GM19025 (cell line): ENCODE measurements at regions not wholly inside any gene's neighbourhood (a gene's known extent, or its start where the extent isn't known, plus 50 kb on each side); places are given as distances from the start of the nearest gene placed in this dataset.

ENCODE experiments used
- ATAC-seq: cut with Tn5 transposase; IDR thresholded peaks from one replicate; pipeline ENCODE4 v1.9.1; 2021; ENCODE audit warnings: mild to moderate bottlenecking, low read depth, moderate library complexity; ENCODE audit not compliant: unreplicated experiment

DNA sequence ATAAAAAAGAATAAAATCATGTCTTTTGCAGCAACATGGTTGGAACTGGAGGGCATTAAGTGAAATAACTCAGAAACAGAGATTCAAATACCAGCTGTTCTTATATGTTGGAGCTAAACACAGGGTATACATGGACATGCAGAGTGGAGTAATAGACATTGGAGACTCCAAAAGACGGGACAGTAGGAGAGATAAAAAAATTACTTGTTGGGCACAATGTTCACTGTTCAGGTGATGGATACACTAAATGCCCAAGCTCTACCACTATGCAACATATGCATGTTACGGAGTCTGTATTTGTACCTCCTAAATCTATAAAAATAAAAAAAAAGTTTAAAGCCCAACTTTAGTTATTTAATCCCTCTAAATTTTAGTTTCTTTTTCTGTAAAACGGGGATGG lies 184.6 kb upstream of the TPK1 start:
- ATAC-seq = no peak

DNA sequence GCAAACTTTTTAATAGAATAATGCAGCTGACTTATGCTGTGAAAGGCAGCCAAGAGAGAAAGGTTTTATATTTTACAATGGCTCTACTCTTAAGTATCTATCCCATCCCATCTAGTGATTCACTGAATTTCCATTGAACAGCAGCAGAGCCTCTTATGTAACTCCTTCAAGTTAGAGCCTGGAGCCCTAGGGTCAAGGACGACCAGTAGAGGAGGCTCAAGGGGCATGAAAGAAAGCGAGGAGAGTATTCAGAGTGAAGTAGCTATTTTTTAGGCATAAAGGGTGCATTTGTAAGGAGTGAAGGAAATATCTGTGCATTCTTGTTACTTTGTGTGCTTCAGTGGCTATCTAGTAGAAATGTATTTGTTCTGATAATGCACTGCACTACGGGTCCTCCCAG lies 180.2 kb upstream of the TPK1 start:
- no peak for ATAC-seq

DNA sequence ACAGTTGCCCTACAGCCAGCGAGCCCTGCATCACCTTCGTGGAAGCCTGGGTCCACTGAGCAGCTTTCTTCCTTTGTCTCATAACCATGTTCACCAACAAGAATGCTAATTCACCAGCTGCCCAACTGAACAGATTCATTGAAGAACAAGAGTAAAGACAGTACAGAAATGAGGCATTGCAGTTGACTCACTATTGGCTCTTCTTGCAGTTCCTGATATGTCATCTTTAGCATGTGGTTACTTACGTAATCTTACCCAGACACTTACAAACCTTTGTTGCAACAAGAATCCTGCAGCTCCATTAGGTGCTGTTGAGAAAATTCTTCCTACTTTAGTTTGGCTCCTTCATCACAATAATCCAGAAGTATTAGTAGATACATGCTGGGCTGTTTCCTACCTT lies 174.0 kb upstream of the TPK1 start:
- no peak for ATAC-seq

DNA sequence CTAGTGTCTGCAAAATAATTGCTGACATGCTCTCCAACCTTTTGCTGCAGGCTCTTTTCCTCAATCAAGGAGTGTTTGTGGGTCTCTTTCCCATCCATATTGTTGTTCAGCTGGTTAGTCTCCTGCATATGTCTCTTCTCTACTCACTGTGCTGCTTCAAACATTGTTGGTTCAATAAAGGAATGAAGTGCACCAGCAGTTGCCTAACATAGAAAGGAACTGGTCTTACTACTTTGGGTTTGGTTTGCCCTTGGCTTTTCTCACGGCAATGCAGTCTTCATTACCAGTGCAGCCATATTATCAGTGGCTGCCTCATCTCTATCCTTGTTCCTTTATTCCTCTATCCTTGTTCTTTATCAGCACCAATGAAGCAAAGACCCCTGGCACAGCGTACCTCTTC lies 169.7 kb upstream of the TPK1 start:
- no peak for ATAC-seq

DNA sequence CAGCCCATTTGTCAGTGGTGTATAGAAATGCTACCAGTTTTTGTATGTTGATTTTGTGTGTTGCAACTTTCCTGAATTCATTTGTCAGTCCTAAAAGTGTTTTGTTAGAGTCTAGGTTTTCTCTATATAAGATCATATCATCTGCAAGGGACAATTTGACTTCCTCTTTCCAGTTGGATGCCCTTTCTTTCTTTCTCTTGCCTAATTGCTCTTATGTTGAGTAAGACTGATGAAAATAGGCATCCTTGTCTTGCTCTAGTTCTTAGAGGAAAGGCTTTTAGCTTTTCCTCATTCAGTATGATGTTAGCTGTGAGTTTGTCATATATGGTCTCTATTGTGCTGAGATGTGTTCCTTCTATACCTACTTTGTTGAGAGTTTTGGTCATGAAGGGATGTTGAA lies 161.7 kb upstream of the TPK1 start:
- no peak for ATAC-seq

DNA sequence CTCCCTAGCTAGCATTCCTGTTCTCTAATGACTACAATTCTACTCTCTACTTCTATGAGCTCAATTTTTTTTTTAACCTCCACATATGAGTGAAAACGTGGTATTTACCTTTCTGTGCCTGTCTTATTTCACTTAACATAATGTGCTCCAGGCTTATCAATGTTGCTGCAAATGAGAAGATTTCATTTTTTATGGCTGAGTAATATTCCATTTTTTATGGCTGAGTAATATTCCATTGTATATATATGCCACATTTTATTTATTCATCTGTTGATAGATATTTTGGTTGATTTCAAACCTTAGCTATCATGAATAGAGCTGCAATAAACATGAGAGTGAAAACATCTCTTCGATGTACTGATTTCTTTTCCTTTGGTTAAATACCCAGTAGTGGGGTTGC lies 159.6 kb upstream of the TPK1 start:
- ATAC-seq = no peak

DNA sequence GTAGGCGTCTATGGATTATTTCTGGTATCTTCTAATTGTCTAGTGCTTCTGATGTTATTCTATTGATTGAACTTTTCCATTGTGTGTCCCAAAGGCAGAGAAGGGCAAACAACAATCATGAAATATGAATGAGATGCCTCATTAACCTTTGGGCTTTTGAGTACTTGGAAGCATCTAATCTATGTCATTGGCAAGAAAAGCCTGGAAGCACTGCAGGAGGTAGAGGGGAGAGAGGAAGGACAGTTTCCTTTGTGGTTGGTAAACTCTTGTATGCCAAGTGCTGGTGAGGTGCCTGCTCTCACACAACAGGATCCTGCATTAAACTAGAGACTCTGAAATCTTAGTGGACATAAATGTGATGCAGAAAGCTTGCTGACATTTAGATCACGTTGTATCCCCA lies 155.2 kb upstream of the TPK1 start:
- ATAC-seq = no peak

DNA sequence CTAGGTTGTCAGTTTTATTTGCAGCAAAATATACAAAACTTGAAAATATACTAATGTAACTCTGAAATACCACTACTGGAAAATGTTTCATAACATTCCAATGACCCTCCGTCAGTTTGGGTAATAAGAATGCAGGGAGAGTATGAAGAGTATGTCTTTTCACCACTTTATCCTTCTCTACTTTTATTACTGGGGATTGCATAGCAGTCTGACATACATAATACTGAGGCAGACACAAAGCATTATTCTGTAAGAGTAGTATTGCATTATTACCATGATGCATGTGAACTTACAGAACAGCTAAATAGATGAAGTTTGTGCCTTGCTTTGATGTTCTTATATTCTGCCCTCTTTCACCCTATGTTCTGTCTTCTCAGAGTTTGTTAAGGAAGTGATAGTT lies 151.8 kb upstream of the TPK1 start:
- no peak for ATAC-seq

DNA sequence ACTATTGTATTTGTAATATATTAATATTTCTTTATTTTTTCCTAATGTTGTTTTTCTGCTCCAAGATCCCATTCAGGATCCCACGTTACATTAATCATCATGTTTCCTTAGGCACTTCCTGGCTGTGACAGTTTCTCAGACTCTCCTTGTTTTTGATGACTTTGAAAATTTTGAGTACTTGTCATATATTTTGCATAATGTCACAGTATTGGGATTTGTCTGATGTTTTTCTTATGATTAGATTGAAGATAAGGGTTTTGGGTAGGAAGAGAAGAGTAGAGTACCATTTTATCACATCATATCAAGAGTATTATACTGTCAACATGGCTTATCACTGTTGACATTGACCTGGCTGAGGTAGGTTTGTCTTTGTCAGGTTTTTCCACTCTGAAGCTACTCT lies 146.3 kb upstream of the TPK1 start:
- ATAC-seq = no peak

DNA sequence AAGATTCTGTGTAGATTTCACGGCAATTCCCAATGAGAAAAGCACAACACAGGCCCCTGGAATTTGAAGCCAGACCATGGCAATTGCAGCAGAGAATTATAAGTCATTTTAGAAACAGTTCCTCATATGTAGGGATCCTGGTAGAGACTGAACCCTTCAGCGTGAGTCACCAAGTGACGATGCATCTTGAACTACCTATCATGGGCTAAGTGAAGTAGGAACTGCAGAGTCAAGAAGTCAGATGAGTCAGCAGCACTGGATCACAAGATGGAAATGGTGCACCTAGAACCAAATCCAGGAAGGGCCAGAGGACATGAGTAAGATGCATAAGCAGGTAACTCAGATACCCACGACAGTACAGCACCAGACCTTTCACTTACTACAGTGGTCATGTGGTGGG lies 140.0 kb upstream of the TPK1 start:
- no peak for ATAC-seq

DNA sequence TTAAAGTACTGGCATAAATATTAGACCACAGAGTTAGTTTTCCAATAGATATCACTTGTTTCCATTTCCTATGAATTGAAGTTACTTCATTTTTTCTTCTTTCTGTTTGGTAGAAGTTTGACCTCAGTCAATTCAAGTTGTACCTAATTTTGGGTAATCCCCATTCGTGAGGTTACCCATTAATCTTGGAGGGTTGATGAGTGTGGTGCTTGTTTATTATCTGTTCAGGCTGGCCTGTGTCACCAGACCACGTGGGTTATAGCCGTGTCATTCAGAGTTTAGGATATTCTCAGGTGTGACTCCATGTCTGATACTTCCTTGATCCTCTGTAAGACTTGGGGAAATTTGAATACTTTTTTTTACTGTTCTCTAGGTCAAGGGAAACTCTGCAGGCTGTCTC lies 133.9 kb upstream of the TPK1 start:
- ATAC-seq = no peak

DNA sequence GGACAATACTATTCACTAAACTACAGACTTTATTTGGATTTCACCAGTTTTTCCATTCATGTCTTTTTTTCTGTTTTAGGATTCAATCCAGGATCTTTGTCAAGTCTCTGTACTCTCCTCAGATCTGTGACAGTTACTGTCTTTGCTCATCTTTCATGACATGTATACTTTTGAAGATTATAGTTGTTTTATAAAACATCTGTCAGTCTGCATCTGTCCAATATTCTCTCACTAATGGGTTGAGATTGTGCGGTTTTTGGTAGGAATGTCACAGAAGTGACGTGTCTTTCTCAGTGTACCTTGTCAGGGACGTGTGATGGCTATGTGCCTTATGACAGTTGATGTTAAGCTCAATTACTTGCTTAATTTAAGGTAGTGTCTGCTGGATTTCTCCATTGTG lies 124.9 kb upstream of the TPK1 start:
- no peak for ATAC-seq

DNA sequence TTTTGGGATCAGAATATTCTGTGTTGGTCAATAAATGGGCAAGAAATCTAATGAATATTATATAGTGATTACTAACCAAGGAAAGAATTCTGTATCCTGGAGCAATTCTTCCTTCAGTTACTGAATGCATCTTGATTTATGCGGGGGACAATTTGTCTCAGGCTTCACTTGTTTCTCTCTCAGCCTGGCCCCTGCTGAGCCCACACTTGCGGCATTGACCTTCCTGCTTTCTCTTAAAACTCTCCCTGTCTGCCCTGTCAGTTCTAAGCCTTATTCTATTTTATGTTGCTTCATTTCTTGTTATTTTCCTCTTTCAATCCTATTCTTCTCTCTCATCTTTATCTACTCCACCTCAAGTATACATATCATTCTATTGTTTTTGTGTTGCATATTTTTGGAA lies 122.1 kb upstream of the TPK1 start:
- ATAC-seq = no peak

DNA sequence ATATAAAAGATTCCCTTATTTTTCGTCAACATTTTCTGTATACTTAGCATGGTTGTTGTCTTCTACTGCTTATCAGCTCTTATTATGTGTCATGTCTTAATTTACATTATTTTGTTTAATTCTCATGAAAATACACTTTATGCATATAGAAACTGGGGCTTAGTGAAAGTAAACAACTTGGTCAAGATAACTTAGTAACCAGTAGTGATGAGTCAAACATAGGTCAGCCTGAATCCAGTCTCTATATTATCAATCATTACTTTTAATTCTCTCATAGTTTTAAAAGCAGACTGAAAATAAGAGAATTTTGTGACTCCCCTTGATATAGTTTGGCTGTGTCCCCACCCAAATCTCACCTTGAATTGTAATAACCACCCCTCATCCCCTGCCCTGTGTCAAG lies 119.6 kb upstream of the TPK1 start:
- ATAC-seq = no peak

DNA sequence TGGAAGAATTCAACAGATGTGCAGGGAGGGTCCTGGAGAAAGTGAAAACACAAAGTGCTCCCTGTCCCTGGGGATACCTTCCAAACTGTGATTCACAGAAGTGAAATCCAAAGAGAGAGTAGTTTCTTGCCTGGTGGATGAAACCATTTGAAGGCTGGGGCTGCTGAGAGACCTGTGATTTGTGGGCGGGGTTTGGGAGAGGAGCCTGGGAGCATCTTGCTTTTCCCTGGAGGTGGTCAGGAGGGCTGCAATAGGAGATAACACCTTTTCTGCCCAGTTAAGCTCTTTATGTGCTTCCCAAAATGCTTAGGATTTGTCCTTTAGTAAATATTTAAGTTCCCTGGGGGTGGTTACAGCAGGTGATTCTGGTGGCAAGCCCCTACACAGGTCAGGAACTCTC lies 105.3 kb upstream of the TPK1 start:
- no peak for ATAC-seq

DNA sequence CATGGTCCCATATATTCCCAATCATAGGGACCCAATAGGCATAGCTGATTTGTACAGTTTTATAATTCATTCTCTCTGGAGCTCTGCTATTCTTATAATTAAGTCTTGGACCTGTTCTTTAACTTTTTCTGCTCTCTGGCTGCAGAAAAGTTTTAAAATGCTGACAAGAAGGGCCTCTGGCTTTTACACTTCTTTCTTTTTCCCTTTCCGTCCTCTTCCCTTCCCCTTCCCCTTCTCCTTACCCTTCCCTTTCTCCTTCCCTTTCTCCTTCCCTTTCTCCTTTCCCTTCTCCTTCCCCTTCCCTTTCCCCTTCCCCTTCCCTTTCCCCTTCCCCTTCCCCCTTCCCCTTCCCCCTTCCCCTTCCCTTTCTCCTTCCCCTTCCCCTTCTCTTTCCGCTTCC lies 101.3 kb upstream of the TPK1 start:
- no peak for ATAC-seq

DNA sequence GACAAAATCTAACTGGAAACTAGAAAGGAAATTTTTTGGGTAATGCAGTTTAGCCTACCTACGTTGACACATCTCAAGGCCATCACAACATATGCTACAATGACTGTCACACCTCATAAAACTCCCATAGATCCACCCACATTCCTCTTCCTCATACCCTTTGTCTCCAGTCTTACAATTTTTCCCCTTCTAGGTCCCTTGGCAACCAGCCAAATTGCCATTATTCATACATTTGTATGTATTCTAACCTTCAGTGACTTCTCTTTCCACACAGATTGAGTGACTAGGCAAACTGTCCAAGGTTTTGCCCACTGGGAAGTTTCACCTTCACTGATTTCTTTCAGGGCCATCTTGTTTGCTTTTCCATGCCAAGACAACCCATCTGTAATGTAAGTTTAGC lies 100.5 kb upstream of the TPK1 start:
- ATAC-seq = no peak

DNA sequence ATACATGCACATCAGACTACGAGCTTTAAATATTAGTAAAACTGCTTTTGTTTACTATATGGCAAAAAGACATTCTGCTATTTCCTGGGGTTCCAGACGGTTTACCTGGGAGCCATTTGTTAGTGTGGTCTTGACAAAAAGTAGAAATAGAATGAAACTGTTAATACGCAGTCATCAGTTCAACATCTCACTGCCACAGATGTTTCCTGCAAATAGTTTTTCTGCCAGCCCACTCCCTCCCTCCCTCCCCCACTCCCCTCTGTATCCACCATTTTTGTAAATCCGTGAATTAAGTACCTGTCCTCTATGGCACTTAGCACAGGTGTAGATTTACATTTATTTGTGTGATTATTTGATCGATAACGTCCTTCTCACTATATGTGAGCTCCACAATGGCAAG lies 74.6 kb upstream of the TPK1 start:
- ATAC-seq = no peak

DNA sequence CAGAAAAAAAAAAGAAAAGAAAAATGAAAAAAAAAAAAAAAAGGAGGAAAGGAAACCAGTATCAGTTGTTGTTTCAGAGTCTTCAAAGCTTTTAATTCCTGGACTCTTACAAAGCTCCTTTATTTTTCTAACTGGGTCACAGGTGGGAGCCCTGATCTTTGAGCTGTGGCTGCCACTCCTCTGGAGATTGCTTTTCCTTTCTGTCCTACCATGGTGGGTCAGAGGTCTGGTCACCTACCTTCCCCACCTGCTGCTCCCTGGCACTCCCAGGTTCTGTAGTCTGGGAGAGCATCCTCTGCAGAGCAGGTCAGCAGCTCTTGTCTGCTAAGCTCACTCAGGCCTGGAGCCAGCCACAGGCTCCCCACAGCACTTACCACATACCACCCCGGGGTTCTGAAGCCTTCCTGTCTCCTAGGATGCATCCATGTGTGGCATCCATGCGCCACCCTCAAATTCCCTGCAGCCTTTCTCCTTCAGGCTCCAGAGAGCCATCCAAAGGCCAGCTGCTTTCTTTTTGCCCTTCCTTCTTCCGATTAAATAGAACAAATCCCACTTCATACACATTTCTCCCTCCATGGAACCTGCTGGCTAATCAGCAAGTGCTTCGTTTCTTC lies 73.2 kb upstream of the TPK1 start:
- ATAC-seq = no peak

DNA sequence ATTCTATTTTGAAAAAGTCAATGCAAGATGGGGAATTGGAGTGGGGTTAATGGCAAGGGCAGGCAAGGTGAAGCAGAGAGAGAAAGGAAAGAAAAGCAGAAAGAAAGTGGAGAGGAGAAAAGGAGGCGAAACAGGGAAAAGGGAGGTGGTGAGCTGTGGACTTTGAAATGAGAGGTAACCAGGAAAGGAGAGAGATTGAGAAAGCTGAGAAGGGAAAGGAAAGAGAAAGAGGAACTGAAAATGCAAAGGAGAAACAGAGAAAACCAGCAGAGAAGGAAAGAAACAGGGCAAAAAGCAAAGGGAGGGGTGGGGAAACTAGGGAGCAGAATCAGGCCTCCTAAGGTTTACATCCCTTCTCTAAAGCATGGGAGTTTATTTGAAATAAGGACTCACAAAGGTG lies 72.5 kb upstream of the TPK1 start:
- ATAC-seq = no peak

DNA sequence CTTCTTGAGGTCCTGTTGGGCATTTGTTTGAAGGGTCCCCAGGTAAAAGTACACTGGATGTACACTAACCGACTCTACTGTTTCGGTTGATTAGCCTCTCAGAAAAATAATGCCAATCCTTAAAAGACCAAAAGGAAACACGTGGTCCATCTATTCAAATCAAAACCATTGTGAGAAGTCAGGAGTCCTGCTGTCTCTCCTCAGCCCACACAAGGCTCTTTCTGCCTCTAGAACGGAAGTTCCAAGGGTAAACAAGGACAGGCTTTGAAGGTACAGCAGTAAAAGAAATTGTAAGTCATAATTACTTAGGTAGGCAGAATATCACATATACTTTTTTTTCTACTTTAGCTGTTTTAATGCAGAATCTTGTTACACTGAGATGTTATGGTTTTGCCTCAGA lies 71.7 kb upstream of the TPK1 start:
- ATAC-seq = no peak

DNA sequence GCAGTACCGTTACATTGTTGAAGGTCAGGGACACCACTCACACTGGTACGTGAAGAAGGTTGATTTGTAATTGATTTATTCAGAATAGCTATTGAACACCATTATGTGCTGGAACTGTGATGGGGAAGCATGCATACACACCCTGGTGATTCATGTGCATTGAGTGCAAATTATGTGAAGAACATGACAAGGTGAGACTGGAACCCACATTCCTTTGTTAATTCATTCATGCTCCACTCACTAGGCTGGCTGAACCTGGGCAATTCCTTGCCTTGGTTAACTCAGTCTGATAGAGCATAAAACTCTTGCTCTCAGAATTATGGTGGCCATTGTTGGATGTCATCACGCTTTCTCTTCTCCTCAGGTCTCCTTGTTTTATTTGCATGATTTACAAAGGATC lies 67.3 kb upstream of the TPK1 start:
- ATAC-seq = no peak

DNA sequence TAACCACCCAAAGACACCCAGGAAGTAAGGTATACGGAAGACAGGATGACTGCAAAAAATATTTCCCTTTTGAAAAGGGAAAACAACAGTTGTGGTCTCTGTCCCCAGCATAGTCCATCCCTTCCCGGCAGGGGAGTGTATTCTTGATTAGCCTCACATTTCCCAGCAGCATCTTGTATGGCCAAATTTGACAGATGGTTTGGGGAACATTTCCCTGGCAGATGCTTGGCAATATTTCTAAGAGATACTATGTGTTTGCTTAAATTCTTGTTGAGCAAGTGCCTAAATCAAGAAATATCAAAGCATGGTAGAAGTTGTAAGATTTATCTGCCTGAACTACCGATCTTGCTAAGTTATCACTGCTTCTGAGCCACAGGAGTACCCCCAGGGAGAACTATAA lies 56.9 kb upstream of the TPK1 start:
- ATAC-seq = no peak
